NAMALWA (cell line): ENCODE measurements at regions not wholly inside any gene's neighbourhood (a gene's known extent, or its start where the extent isn't known, plus 50 kb on each side); places are given as distances from the start of the nearest gene placed in this dataset.

Experiments
- DNase-seq: peaks from one replicate; pipeline ENCODE4 v3.0.0-alpha.2; 2015; ENCODE audit warnings: low spot score

- DNase-seq: no peak
Measured at GRCh38 chr2:239518286-239519088, 117.7 kb upstream of the HDAC4 start.

DNA sequence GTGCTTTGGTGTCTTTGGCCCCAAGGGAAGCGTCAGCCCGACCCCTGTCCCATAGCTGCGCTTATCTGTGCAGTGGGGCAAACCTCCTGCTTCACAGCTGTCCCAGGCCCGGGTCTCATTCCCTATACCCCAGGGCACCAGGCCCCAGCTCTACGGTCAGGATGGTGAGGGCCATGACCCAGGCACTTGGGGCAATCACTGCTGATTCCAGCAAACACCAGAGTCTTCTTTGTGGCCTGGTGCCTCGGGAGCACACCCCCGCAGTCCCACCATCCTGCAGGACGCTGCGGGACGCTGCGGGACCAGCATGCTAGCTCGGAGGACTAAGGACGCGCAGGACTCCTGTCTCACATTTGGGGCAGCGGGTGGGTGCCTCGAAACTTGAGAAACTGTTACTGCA, 116.9 kb upstream of the HDAC4 start:
- DNase-seq: no peak

GRCh38 chr2:239516954-239517305, 116.1 kb upstream of the HDAC4 start:
- DNase-seq: no peak

DNA sequence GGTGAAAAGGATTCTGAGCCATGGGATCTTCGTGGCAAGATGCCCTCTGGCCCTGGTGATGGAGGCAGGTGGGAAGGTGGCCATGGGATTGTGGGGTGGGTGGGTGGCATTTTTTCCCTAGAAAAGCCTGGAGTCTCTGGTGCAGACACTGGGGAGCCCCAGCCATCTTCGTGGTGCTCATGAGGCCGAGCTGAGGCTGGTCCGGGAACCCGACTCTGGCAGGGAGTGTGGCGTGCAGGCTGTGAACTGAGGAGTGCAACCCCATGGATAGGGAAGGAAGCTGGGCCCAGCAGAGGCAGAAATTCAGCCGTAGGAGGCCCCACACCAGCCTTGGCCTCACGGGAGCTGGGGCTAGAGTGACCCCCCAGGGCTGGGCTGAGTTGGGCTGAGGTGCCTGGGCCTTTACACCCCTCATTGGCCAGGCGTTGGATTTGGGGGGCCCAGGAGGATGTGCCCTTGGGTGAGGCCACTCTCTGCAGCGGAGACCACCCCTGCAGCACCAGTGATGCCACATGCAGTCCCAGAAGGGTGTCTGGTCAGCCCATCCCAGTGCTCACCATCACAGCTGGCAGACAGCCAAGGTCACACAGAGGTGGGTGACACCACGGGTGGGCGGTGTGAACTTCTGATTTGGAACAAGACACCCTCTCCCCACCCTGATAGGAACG, 115.6 kb upstream of the HDAC4 start:
- no peak for DNase-seq

DNA sequence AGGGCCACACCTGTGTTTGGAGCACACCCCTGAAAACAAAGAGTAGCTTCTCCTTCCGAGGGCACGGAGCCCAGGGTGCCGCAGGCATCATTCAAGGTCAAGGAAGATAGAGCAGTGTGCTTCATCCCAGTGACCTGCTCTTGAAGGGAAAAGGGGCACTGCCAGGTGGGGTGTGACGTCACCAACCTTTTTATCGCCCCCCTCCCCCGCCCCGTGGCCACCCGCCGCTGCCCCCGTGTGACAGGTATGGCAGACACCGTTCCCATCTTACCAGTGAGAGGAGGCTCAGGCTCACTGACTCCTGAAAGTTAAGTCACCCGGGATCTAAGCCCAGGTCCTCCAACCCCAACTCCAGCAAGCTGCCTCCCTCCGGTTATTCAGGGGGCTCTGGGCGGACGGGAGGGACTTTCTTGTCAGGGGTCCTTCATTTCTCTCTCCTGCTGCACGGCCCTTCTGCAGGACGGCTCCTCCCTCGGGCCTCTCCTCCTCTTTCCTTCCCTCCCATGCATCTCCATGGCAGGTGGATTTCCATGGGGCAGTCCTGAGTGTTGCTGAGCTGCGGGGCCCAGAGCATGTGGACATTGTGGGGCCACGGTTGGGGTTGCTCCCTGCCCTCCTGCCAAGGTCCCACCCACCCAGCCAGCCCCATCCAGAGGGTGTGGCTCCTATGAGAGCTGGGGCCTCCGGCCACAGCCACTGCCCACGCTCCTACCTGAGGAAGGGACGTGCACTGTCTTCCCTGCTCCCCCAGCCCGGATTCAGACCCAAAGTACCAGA, 114.1 kb upstream of the HDAC4 start:
- DNase-seq: no peak

- DNase-seq: no peak
Measured at GRCh38 chr2:239512054-239512453, 111.2 kb upstream of the HDAC4 start.

GRCh38 chr2:239509373-239510143, 108.7 kb upstream of the HDAC4 start:
- DNase-seq: no peak

- no peak for DNase-seq
Measured at GRCh38 chr2:239508261-239508660, 107.4 kb upstream of the HDAC4 start.

DNA sequence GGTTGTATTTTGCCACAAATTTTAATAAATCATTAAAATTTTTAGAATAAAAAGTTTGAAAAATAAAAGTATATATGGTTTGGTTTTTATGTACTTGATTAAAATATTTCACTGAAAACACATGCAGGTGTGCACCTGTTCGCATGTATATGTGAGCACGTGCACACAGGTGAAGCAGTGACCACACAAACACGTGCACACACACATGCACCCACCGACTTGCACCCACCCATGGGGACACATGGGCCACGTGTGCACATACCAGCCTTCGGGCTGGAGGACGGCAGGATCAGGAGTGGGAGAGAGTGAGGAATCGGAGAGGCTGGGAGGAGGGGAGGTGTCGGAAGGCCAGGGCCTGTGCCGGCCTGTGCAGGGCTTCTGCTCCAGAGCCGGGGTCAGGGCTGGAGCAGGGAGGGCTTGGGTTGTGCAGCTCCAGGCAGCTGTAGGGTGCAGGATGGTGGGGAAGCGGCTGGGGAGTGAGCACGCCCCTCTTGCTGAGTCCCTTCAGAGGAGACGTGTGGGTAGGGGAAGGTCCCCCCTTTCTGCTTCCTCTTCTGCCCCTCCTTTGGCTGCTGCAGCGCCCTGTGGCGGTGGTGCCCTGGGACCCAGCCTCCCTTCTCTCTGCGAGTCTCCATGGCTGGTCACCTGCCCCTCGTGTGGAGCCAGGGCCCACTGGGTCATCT, 106.9 kb upstream of the HDAC4 start:
- DNase-seq: no peak

DNA sequence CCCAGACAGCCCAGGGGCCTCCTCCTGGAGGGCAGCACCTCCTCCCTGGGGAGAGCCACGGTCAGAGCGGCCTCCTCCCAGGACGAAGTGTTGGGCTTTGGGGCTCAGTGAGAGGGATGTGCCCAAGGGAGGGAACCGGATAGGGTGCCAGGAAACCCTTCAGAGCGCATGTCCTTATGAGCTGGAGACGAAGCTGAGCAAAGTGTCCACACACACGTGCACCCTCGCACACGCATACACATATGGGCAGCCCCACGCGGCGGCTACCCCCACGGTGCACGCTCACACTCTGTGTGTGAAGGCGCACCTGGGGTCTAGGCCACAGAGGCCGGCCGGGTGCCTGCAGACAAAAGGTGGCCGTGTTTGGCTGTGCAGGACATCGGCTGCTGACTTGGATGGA, 106.1 kb upstream of the HDAC4 start:
- DNase-seq: no peak

- no peak for DNase-seq
Measured at GRCh38 chr2:239506101-239506857, 105.5 kb upstream of the HDAC4 start.

- DNase-seq: no peak
Measured at GRCh38 chr2:239504643-239505235, 103.9 kb upstream of the HDAC4 start.

- no peak for DNase-seq
Measured at GRCh38 chr2:239502430-239503186, 101.8 kb upstream of the HDAC4 start.

DNA sequence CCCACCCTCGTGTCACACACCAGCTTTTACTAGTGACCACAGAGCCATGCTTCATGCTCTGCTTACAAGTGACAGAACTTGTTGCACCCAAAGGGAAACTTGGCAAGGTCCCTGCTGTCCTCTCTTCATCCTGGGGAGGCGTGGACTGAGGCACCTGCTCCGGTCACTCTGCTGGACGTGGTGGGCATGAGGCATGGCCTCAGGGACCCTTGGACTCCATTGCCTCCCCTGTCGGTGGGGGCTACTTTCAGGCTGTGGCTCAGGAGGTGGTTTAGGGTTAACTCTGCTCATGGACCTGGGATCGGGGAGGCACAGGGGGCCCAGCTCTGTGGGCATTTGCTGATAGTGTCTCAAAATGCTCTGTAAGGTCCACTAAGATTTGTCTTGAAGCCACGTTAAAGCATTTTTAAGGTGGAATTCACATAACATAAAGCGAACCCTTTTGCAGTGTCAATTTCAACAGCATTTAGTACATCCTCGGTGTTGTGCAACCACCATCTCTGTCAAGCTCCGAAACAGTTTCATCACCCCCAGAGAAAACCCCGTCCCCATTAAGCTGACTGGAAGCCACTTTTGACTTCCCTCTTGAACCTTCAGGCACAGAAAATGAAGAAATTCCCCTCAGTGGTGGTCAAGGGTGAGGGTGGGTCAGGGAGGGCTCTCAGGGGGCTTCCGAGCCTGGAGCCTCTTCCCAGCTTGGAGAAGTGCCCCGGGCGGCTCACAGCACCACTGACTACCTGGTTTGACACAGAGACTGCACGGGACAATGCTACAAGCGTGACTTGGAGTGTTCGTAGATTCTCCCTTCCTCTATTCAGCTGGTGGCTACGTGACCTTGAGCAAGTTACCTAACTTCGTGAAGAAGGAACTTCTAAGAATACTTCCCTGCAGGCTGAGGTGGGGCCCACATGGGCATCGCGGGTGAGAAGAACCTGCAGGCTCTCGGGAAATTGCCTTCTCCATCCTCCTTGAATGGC, 100.0 kb upstream of the HDAC4 start:
- no peak for DNase-seq

DNA sequence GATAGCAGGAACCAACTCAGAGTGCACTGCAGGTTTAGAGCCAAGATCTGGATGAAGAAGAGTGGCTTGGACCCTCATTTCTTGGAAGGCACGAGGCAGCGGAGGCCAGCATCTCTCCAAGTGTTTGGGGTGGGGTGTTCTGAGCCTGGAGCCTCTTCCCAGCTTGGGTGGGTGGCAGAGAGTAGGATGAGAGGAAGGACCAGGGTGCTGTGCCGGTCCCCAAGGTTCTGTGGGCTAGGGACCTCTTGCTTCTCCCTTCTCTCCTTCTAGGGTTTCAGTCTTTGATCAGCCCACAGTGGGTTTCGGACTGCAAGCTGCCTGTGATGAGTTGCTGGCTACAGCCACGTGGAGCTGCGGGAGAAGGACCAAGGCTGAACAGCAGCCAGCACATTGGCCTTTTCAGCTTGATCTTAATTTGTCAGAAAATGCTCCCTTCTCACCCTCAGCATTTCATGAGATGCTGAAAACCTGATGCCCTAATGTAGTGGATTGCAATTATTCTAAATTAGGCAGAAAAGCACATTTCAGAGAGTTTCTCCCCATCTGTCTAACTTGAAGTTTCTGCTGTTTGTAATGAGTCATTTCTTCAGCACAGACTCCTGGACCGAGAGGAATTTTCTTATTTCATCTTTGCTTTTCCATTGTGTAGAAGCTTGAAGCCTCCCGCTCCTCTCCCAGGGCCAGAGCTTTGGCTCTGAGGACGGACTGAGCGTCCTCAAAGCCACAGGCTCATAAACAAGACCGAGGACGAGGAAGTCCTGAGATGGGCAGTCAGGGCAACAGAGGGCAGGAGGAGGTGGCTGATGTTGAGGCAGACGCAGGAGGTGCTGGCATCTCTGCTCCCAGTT, 99.1 kb upstream of the HDAC4 start:
- no peak for DNase-seq

DNA sequence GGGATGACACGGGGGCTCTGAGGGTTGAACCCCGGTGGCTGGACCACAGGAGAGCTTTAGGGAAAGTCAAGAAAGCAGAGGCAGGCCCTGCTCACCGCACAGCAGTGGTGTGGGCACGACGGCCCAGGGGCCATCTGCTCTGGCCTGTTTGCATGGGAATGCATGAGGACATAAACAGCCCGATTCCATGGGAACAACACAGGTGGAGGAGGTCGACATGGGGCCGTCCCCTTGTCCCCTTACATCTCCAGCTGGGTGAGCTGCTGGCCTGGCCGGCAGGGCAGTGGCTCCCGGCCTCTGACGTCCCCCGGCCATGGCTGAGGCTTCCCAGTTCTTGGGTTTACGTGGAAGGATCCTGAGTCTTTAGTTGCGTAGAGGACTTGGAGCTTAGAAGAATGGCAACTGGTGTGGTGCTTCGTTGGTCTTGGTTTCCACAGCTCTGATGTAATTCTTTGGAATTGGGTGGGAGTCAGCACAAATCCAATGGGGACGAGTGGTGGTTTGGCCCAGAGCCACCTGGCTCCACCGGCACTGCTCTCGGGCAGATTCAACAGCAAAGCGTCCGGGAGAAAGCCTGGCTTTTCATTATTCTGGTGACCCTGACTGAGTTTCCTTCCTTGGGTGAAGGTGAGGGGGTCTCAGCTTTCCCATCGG, 98.3 kb upstream of the HDAC4 start:
- DNase-seq: no peak

GRCh38 chr2:239498576-239498975, 97.8 kb upstream of the HDAC4 start:
- no peak for DNase-seq
